HG03342 (cell line): ENCODE measurements at regions not wholly inside any gene's neighbourhood (a gene's known extent, or its start where the extent isn't known, plus 50 kb on each side); places are given as distances from the start of the nearest gene placed in this dataset.
"Not testable (repeated sequence)": the region's sequence is repeated elsewhere in the genome, so short reads cannot be mapped to it uniquely, and the experiment has no call there.

ENCODE experiments used
- ATAC-seq: cut with Tn5 transposase; IDR thresholded peaks from one replicate; pipeline ENCODE4 v1.9.1; 2021; ENCODE audit warnings: mild to moderate bottlenecking, moderate library complexity; ENCODE audit not compliant: unreplicated experiment

DNA sequence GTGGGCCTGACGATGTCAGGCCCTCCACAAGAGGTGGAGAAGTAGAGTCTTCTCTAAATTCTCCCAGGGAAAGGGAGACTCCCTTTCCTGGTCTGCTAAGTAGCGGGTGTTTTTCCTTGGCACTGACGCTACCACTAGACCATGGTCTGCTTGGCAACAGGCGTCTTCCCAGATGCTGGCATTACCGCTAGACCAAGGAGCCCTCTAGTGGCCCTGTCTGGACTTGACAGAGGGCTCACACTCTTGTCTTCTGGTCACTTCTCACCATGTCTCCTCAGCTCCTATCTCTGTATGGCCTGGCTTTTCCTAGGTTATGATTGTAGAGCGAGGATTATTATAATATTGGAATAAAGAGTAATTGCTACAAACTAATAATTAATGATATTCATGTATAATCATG lies 51.1 kb upstream of the RASSF6 start:
- not testable (repeated sequence) for ATAC-seq

DNA sequence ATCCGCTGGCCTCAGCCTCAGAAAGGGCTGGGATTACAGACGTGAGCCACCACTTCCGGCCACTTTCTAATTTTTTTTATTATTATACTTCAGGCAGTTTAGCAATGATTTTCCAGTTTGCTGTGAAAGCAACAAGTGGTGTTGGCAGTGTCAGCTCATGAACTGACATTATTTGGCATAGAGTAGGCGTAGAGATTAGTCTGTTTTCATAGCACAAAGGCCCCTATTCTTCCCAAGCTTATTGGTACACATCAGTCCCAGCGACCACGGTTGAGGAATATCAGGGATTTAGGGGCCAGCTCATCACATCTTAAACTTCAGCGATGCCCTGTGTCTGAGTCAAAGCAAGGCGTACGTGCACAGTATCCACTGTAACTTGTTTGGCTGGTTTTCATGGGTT lies 53.0 kb upstream of the RASSF6 start:
- no peak for ATAC-seq

DNA sequence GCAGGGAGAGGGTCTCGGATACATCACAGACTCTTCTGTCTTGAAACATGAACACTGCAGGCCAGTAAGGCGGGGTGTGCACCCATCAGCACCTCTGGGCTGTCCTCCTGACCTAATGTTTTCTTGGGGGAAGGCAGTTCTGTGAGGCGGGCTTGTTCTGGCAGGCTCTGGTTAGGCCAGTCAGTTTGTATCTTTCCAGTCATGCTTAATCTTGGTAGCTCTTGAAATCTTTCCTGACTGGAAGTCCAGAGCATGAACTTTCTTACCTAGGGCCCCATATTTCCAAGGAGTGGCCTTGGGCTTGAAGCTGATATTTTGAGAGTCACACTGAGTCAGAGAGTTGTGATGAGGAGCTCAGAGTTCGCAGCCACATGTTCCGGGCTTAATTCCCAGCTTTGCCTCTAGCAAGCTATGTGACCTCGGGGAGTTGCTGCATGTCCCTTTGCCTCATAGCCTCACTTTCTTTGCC lies 54.2 kb upstream of the RASSF6 start:
- ATAC-seq: no peak

GRCh38 chr4:73675623-73676022 lies 55.4 kb upstream of the RASSF6 start:
- no peak for ATAC-seq

- ATAC-seq: no peak
Measured at GRCh38 chr4:73676136-73676535, 55.9 kb upstream of the RASSF6 start.

DNA sequence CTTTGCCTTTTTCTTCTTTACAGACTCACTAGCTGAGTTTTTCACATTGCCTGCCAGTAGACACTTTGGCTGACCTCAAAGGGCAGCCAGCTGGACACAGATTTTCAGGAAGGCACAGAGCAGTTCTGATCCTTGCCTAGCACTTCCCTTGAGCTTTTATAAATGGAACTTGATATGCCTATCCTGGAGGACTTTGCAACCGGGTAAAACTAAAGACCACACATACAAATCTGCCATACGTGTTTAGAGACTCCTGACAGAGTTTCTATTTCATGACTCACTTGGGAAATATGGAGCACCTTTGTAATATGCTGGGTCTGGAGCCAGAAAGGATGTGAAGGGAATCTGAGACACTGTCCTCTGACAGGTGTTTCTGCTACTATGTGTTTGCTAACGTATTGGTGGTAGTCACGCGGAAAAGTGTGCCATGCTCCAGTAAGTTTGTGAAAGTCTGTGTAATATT lies 56.7 kb upstream of the RASSF6 start:
- peak; percentile 69 for ATAC-seq

GRCh38 chr4:73679836-73680235 lies 59.6 kb upstream of the RASSF6 start:
- no peak for ATAC-seq

GRCh38 chr4:73681776-73682175 lies 58.6 kb upstream of the CXCL8 start:
- ATAC-seq: no peak

DNA sequence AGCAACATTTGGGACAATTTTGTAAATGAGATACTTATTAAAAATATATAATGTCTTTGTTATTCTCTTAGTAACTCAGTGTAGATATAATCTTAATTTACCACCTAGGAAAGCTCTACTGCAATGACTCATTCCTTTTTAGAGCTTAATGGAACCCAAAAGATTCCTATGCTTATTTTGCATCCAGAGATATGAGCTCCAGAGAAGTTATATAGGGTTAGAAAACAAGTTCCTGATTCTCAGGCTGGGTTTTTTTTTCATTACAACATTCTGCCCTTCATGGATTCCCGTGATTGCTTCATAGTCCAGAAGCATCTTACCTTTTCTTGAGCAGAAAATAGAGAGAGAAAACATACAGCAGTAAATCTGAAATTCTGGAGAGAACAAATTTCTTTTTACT lies 57.9 kb upstream of the CXCL8 start:
- ATAC-seq: no peak

- no peak for ATAC-seq
Measured at GRCh38 chr4:73683033-73683432, 57.3 kb upstream of the CXCL8 start.

- ATAC-seq: no peak
Measured at GRCh38 chr4:73683456-73683855, 56.9 kb upstream of the CXCL8 start.

DNA sequence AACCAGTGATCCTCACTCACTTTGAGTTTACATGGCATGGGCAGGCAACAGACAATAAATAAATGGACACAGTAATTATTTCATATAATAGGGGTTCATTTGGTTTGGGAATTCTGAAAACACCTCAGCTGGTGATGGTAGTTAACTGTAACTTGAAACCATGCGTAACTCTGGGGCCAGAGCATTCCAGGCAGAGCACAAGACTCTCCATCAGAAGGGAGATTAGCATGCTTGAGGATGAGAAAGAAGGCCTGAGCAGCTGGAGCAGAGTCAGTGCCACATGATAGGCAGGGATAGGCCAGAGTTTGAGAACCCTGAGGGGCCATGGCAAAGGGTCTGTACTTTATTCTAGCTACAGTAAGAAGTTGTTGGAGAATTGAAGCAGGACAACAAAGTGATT lies 56.3 kb upstream of the CXCL8 start:
- no peak for ATAC-seq

- ATAC-seq: no peak
Measured at GRCh38 chr4:73685052-73685451, 55.3 kb upstream of the CXCL8 start.

DNA sequence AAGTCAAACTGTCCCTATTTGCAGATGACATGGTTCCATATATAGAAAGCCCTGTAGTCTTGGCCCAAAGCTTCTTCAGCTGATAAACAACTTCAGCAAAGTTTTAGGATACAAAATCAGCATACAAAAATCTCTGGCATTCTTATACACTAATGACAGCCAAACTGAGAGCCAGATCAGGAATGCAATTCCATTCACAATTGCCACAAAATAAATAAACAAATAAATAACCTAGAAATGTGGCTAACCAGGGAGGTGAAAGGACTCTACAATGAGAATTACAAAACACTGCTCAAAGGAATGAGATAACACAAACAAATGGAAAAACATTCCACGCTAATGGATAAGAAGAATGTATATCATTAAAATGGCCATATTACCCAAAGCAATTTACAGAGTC lies 52.9 kb upstream of the CXCL8 start:
- ATAC-seq: no peak

- no peak for ATAC-seq
Measured at GRCh38 chr4:73690051-73690738, 50.2 kb upstream of the CXCL8 start.
